ENCODE measurements at regions not wholly inside any gene's neighbourhood (a gene's known extent, or its start where the extent isn't known, plus 50 kb on each side); places are given as distances from the start of the nearest gene placed in this dataset.

- no peaks in the 10 kb centered on the region for H3K4me1 ChIP-seq
- H3K27me3 ChIP-seq (ENCODE audit: control insufficient read depth, insufficient read depth, low read length) = no peaks in the 10 kb centered on the region
- H3K9me3 ChIP-seq (ENCODE audit: control insufficient read depth, low read length) = no peaks in the 10 kb centered on the region
- H3K36me3 ChIP-seq (ENCODE audit: control insufficient read depth, insufficient read depth, low read length) = no peaks in the 10 kb centered on the region
- TF ChIP-seq CTCF (IDR thresholded peaks at IDR 0.05) = no peak
- H2AFZ ChIP-seq = no peak overlapping the region
- no peak overlapping the region for H3K4me3 ChIP-seq (ENCODE audit: low read depth, low read length)
- no peaks in the 10 kb centered on the region for H3K79me2 ChIP-seq
- no peak overlapping the region for H3K27ac ChIP-seq
- H3K9ac ChIP-seq = no peak overlapping the region
- H3K4me2 ChIP-seq (ENCODE audit: low read length) = no peak overlapping the region
Observed at GRCh38 chr10:57817741-57818140, 450.0 kb downstream of the IPMK start.

GRCh38 chr10:57815949-57816348 is 451.7 kb downstream of the IPMK start:
- Histone ChIP-seq H2AFZ (no peak overlapping the region), H3K9ac (no peak overlapping the region), H3K4me2 (ENCODE audit: low read length) (no peak overlapping the region), H3K9me3 (ENCODE audit: control insufficient read depth, low read length) (no peaks in the 10 kb centered on the region), H3K27me3 (ENCODE audit: control insufficient read depth, insufficient read depth, low read length) (no peaks in the 10 kb centered on the region), H3K27ac (no peak overlapping the region), H3K79me2 (no peaks in the 10 kb centered on the region), H3K4me3 (ENCODE audit: low read depth, low read length) (no peak overlapping the region), H3K4me1 (no peaks in the 10 kb centered on the region), H3K36me3 (ENCODE audit: control insufficient read depth, insufficient read depth, low read length) (no peaks in the 10 kb centered on the region)
- TF ChIP-seq CTCF (IDR thresholded peaks at IDR 0.05) = no peak

GRCh38 chr10:57809961-57810360 is 457.7 kb downstream of the IPMK start:
- Histone ChIP-seq H3K4me3 (ENCODE audit: low read depth, low read length) (no peak overlapping the region), H3K4me2 (ENCODE audit: low read length) (no peak overlapping the region), H2AFZ (no peak overlapping the region), H3K79me2 (no peaks in the 10 kb centered on the region), H3K9ac (no peak overlapping the region), H3K27me3 (ENCODE audit: control insufficient read depth, insufficient read depth, low read length) (no peaks in the 10 kb centered on the region), H3K27ac (no peak overlapping the region), H3K4me1 (no peaks in the 10 kb centered on the region), H3K9me3 (ENCODE audit: control insufficient read depth, low read length) (no peaks in the 10 kb centered on the region), H3K36me3 (ENCODE audit: control insufficient read depth, insufficient read depth, low read length) (no peaks in the 10 kb centered on the region)
- no peak for TF ChIP-seq CTCF (IDR thresholded peaks at IDR 0.05)

GRCh38 chr10:57807906-57808305 is 459.8 kb downstream of the IPMK start:
- Histone ChIP-seq H3K4me2 (ENCODE audit: low read length) (no peak overlapping the region), H3K4me3 (ENCODE audit: low read depth, low read length) (no peak overlapping the region), H2AFZ (no peak overlapping the region), H3K9ac (no peak overlapping the region), H3K27ac (no peak overlapping the region), H3K36me3 (ENCODE audit: control insufficient read depth, insufficient read depth, low read length) (no peaks in the 10 kb centered on the region), H3K9me3 (ENCODE audit: control insufficient read depth, low read length) (no peaks in the 10 kb centered on the region), H3K27me3 (ENCODE audit: control insufficient read depth, insufficient read depth, low read length) (no peaks in the 10 kb centered on the region), H3K4me1 (no peaks in the 10 kb centered on the region), H3K79me2 (no peaks in the 10 kb centered on the region)
- no peak for TF ChIP-seq CTCF (IDR thresholded peaks at IDR 0.05)

GRCh38 chr10:57806675-57807074 is 461.0 kb downstream of the IPMK start:
- Histone ChIP-seq H3K27ac (no peak overlapping the region), H3K27me3 (ENCODE audit: control insufficient read depth, insufficient read depth, low read length) (no peaks in the 10 kb centered on the region), H2AFZ (no peak overlapping the region), H3K9me3 (ENCODE audit: control insufficient read depth, low read length) (no peaks in the 10 kb centered on the region), H3K79me2 (no peaks in the 10 kb centered on the region), H3K36me3 (ENCODE audit: control insufficient read depth, insufficient read depth, low read length) (no peaks in the 10 kb centered on the region), H3K4me2 (ENCODE audit: low read length) (no peak overlapping the region), H3K4me1 (no peaks in the 10 kb centered on the region), H3K9ac (no peak overlapping the region), H3K4me3 (ENCODE audit: low read depth, low read length) (no peak overlapping the region)
- no peak for TF ChIP-seq CTCF (IDR thresholded peaks at IDR 0.05)

All from parathyroid adenoma (tissue), 2 donors.